Psoas muscle (tissue), 7 donors: ENCODE measurements at regions not wholly inside any gene's neighbourhood (a gene's known extent, or its start where the extent isn't known, plus 50 kb on each side); places are given as distances from the start of the nearest gene placed in this dataset.

ENCODE experiments used
- ATAC-seq, 4 donors: fragments of 200-7000 bp; cut with Tn5 transposase; one replicate each; pipeline ENCODE4 v1.9.1; 2020; ENCODE audit warnings: moderate library complexity in 3 of 4, mild to moderate bottlenecking in 2 of 4
- DNase-seq, 2 donors: peaks; one replicate each; pipeline ENCODE4 v3.0.0-alpha.2; 2020
- H3K27ac ChIP-seq: fragments of 200-600 bp; one replicate; pipeline ENCODE4 v1.8.0; 2022
- H3K27me3 ChIP-seq, 3 donors: fragments of 200-600 bp in 1 of 3; one replicate each; pipeline versions ENCODE4 v1.6.1 to v1.8.0; 2013 to 2022; ENCODE audit warnings: low read length in 2 of 3, mild to moderate bottlenecking in 2 of 3, moderate library complexity in 1 of 3; ENCODE audit not compliant: insufficient read depth in 3 of 3
- H3K36me3 ChIP-seq, 2 donors: fragments of 200-600 bp in 1 of 2; one replicate each; pipeline versions ENCODE4 v1.6.1 to v1.8.0; 2013 to 2022; ENCODE audit warnings: low read depth in 1 of 2, mild to moderate bottlenecking in 1 of 2, moderate library complexity in 1 of 2; ENCODE audit not compliant: insufficient read depth in 1 of 2
- H3K4me1 ChIP-seq: fragments of 200-600 bp; one replicate; pipeline ENCODE4 v1.8.0; 2022
- H3K4me3 ChIP-seq: fragments of 200-600 bp; one replicate; pipeline ENCODE4 v1.8.0; 2022; ENCODE audit warnings: mild to moderate bottlenecking
- H3K9me3 ChIP-seq: fragments of 200-600 bp; one replicate; pipeline ENCODE4 v1.8.0; 2022
- CTCF ChIP-seq: fragments of 200-600 bp; IDR thresholded peaks from one replicate; pipeline ENCODE4 v1.8.0; 2022; ENCODE audit warnings: antibody characterized with exemption
- WGBS, 3 donors: extraction: QIAGEN DNeasy Blood & Tissue Kit; methylation state at CpG; one replicate each; pipeline versions ENCODE4 v1.1.6 to v1.1.7; 2013; 5-methylcytosine and 5-hydroxymethylcytosine counted together
- intact Hi-C, 2 donors: fragments of 100-400 bp; cut with DNase I; formaldehyde crosslinking; loops; one replicate each; pipeline versions ENCODE4 v1.11.0 to v1.14.2; 2022
- donor health status: healthy with polysubstance abuse.
- donor health status: DM: no; HTN: no; CAD: no; lungs with moderate emphysema.
- donor health status: Bipolar disorder and iron deficiency.
- donor health status: healthy.
- donor health status: DM: yes; HTN: yes; CAD: no.
- donor health status: DM: no; HTN: no; CAD: no.
- donor health status: DM: yes; HTN: yes; CAD: no.

- TF ChIP-seq CTCF = no peak
- peaks cover 58% of the 10 kb centered on the region for H3K4me1 ChIP-seq
- H3K4me3 ChIP-seq = peak overlapping the region; percentile 5
- DNase-seq (no peak), ATAC-seq (peak; percentile 92 to 95 (median 94))
- H3K36me3 ChIP-seq = no peaks in the 10 kb centered on the region
- no peaks in the 10 kb centered on the region for H3K9me3 ChIP-seq
- intact Hi-C loops = no loop called here
- 33 to 40% (median 37%) methylated on average over 4 of the region's 4 CpGs for WGBS, 3 donors
- peak overlapping the region; percentile 85 for H3K27ac ChIP-seq
- no peaks in the 10 kb centered on the region for H3K27me3 ChIP-seq
These were observed 130.2 kb upstream of the UMPS start for GRCh38 chr3:124599779-124600693.

- Histone ChIP-seq H3K36me3 (no peaks in the 10 kb centered on the region), H3K9me3 (no peaks in the 10 kb centered on the region), H3K4me1 (peaks cover 53% of the 10 kb centered on the region), H3K27me3 (no peaks in the 10 kb centered on the region), H3K27ac (peak overlapping the region; percentile 85), H3K4me3 (no peak overlapping the region)
- peak; percentile 75 to 81 (median 80) for ATAC-seq
- intact Hi-C loops = no loop called here
- DNase-seq = no peak
- 53 to 72% (median 66%) methylated on average over 4 of the region's 4 CpGs for WGBS, 3 donors
- no peak for TF ChIP-seq CTCF
These were observed 129.5 kb upstream of the UMPS start for GRCh38 chr3:124600765-124601164.

GRCh38 chr3:124601190-124601589 is 129.1 kb upstream of the UMPS start:
- DNase-seq = no peak

GRCh38 chr3:124602980-124603627 is 127.1 kb upstream of the UMPS start:
- Histone ChIP-seq H3K9me3 (no peaks in the 10 kb centered on the region), H3K27ac (peak overlapping the region; percentile 85), H3K27me3 (no peaks in the 10 kb centered on the region), H3K36me3 (no peaks in the 10 kb centered on the region), H3K4me1 (peaks cover 51% of the 10 kb centered on the region), H3K4me3 (peak overlapping the region; percentile 7)
- intact Hi-C loops = no loop called here
- 44 to 53% (median 50%) methylated on average over 5 of the region's 5 CpGs for WGBS, 3 donors
- ATAC-seq (peak in 3 of 4 donors; percentile 23 to 49 (median 32)), DNase-seq (no peak)
- no peak for TF ChIP-seq CTCF

More at GRCh38 chr3:124601190-124601589, 129.1 kb upstream of the UMPS start:
- H3K27me3 ChIP-seq = no peaks in the 10 kb centered on the region
- 24 to 42% (median 41%) methylated on average over 2 of the region's 2 CpGs for WGBS, 3 donors
- H3K4me1 ChIP-seq = peaks cover 54% of the 10 kb centered on the region
- H3K9me3 ChIP-seq = no peaks in the 10 kb centered on the region
- no peak for ATAC-seq
- peak overlapping the region; percentile 85 for H3K27ac ChIP-seq
- H3K4me3 ChIP-seq = no peak overlapping the region
- H3K36me3 ChIP-seq = no peaks in the 10 kb centered on the region
- TF ChIP-seq CTCF = no peak
- intact Hi-C loops = no loop called here
